ENCODE measurements at regions not wholly inside any gene's neighbourhood (a gene's known extent, or its start where the extent isn't known, plus 50 kb on each side); places are given as distances from the start of the nearest gene placed in this dataset.

- H3K4me1 ChIP-seq (ENCODE audit: control insufficient read depth, insufficient read depth, low read length): no peaks in the 10 kb centered on the region
- in situ Hi-C loops (cut with MboI): no loop called here
- no peak overlapping the region for H3K4me2 ChIP-seq (ENCODE audit: control insufficient read depth, insufficient read depth)
- WGBS (ENCODE audit: insufficient coverage, insufficient replicate concordance, low lambda C conversion rate, missing lambda C conversion rate): 12% methylated on average over 4 of the region's 4 CpGs
- no peaks in the 10 kb centered on the region for H3K79me2 ChIP-seq (ENCODE audit: control insufficient read depth, insufficient read depth, low read length)
- ChIA-PET CTCF (interaction anchor here (1.4 to 1.5 kb wide), 2 partner anchors 15 to 17 kb away, joined by 4 to 5 read pairs; no protein-coding TSS in a partner anchor), POLR2A (no interaction called here), SMC1A (ENCODE audit: uncharacterized antibody, unreplicated experiment) (interaction anchor here (3.1 to 4.0 kb wide), 2 partner anchors 10 to 14 kb away, joined by 14 to 28 read pairs; no protein-coding TSS in a partner anchor), RAD21 (ENCODE audit: unreplicated experiment) (interaction anchor here (1.4 kb wide), 1 partner anchor 11 kb away, joined by 4 read pairs; no protein-coding TSS in a partner anchor)
- intact Hi-C loops (cut with micrococcal nuclease; ENCODE audit: unreplicated experiment): no loop called here
- H3K36me3 ChIP-seq (ENCODE audit: control insufficient read depth in 2 of 2, insufficient read depth in 2 of 2, low read length in 1 of 2): no peaks in the 10 kb centered on the region
- FAIRE-seq: no peak
- H3K27me3 ChIP-seq (replicated peaks in 1 of 2; ENCODE audit: control insufficient read depth in 2 of 2, insufficient read depth in 2 of 2, low read length in 1 of 2): no peaks in the 10 kb centered on the region
- no peak for ATAC-seq
- no peak overlapping the region for H3K27ac ChIP-seq (ENCODE audit: control insufficient read depth, insufficient read depth)
- H3K9me3 ChIP-seq (replicated peaks; ENCODE audit: control insufficient read depth, insufficient read depth, low read length): no peaks in the 10 kb centered on the region
- H2AFZ ChIP-seq (ENCODE audit: control insufficient read depth, low read depth, low read length): no peak overlapping the region
- BruUV-seq (replicated peaks): no TSS peak
- H3K9ac ChIP-seq (ENCODE audit: control insufficient read depth, insufficient read depth, low read length): no peak overlapping the region
- no peaks in the 10 kb centered on the region for H4K20me1 ChIP-seq (ENCODE audit: control insufficient read depth, insufficient read depth)
- no peak overlapping the region for H3K4me3 ChIP-seq
- no peak for DNase-seq (ENCODE audit: low read depth, low spot score)
- TF ChIP-seq ZBTB40 (IDR thresholded peaks at IDR 0.05; ENCODE audit: borderline replicate concordance) (no peak), NR2C2 (IDR thresholded peaks at IDR 0.05; ENCODE audit: borderline replicate concordance, control insufficient read depth, insufficient read length, low read depth) (no peak), BCL11A (IDR thresholded peaks at IDR 0.05; ENCODE audit: low read depth, low read length) (no peak), E2F4 (IDR thresholded peaks at IDR 0.05; ENCODE audit: low read depth, low read length) (no peak), POLR2A (IDR thresholded peaks at IDR 0.05; ENCODE audit: low read depth, low read length) (no peak), ZBED1 (IDR thresholded peaks at IDR 0.05; ENCODE audit: borderline replicate concordance) (no peak), ZNF687 (IDR thresholded peaks at IDR 0.05) (no peak), SMARCA5 (IDR thresholded peaks at IDR 0.05) (no peak), CREB1 (IDR thresholded peaks at IDR 0.05; ENCODE audit: low read depth) (no peak), CBX3 (IDR thresholded peaks at IDR 0.05; ENCODE audit: borderline replicate concordance, low read depth) (no peak), SKIL (IDR thresholded peaks at IDR 0.05; ENCODE audit: low read depth, poor library complexity, severe bottlenecking) (no peak)
- TF ChIP-seq, protein P1, sequence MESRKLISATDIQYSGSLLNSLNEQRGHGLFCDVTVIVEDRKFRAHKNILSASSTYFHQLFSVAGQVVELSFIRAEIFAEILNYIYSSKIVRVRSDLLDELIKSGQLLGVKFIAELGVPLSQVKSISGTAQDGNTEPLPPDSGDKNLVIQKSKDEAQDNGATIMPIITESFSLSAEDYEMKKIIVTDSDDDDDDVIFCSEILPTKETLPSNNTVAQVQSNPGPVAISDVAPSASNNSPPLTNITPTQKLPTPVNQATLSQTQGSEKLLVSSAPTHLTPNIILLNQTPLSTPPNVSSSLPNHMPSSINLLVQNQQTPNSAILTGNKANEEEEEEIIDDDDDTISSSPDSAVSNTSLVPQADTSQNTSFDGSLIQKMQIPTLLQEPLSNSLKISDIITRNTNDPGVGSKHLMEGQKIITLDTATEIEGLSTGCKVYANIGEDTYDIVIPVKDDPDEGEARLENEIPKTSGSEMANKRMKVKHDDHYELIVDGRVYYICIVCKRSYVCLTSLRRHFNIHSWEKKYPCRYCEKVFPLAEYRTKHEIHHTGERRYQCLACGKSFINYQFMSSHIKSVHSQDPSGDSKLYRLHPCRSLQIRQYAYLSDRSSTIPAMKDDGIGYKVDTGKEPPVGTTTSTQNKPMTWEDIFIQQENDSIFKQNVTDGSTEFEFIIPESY (IDR thresholded peaks at IDR 0.05): no peak
Measured at GRCh38 chr7:46675456-46675855, 754.4 kb upstream of the IGFBP3 start.
